GM11168 (cell line): ENCODE measurements at regions not wholly inside any gene's neighbourhood (a gene's known extent, or its start where the extent isn't known, plus 50 kb on each side); places are given as distances from the start of the nearest gene placed in this dataset.

Source experiments
- in situ Hi-C: fragments of 300-500 bp; cut with MboI; formaldehyde crosslinking; loops from one replicate; pipeline ENCODE4 v1.12.0; 2022; ENCODE audit warnings: low sequenced_read_pairs; ENCODE audit not compliant: unreplicated experiment

- in situ Hi-C loops, result no loop called here
Observed at GRCh38 chr1:34685225-34685624, 69.6 kb upstream of the GJB5 start.

GRCh38 chr1:34686531-34686930 is 68.3 kb upstream of the GJB5 start:
- in situ Hi-C loops, result no loop called here

- in situ Hi-C loops, result no loop called here
Observed at GRCh38 chr1:34688006-34688741, 66.7 kb upstream of the GJB5 start.

GRCh38 chr1:34690269-34690668 is 64.6 kb upstream of the GJB5 start:
- in situ Hi-C loops, result no loop called here

GRCh38 chr1:34693081-34693480 is 61.8 kb upstream of the GJB5 start:
- in situ Hi-C loops, result no loop called here

- in situ Hi-C loops, result no loop called here
Observed at GRCh38 chr1:34694383-34694782, 60.5 kb upstream of the GJB5 start.

- in situ Hi-C loops, result no loop called here
Observed at GRCh38 chr1:34695580-34695979, 59.3 kb upstream of the GJB5 start.

- in situ Hi-C loops, result no loop called here
Observed at GRCh38 chr1:34696230-34696629, 58.6 kb upstream of the GJB5 start.

GRCh38 chr1:34696981-34697380 is 57.9 kb upstream of the GJB5 start:
- in situ Hi-C loops, result no loop called here

GRCh38 chr1:34697818-34698217 is 57.0 kb upstream of the GJB5 start:
- in situ Hi-C loops, result no loop called here

- in situ Hi-C loops, result no loop called here
Observed at GRCh38 chr1:34701326-34702060, 53.4 kb upstream of the GJB5 start.
